HG03558 (cell line): ENCODE measurements at regions not wholly inside any gene's neighbourhood (a gene's known extent, or its start where the extent isn't known, plus 50 kb on each side); places are given as distances from the start of the nearest gene placed in this dataset.
A peak's percentile ranks its signal among the peaks of the same experiment; 100 is the strongest.
"Not testable (repeated sequence)": the region's sequence is repeated elsewhere in the genome, so short reads cannot be mapped to it uniquely, and the experiment has no call there.

Experiments used
- ATAC-seq: cut with Tn5 transposase; IDR thresholded peaks from one replicate; pipeline ENCODE4 v1.9.1; 2021; ENCODE audit warnings: moderate number of reproducible peaks; ENCODE audit not compliant: unreplicated experiment; ENCODE audit errors: extremely low read depth

DNA sequence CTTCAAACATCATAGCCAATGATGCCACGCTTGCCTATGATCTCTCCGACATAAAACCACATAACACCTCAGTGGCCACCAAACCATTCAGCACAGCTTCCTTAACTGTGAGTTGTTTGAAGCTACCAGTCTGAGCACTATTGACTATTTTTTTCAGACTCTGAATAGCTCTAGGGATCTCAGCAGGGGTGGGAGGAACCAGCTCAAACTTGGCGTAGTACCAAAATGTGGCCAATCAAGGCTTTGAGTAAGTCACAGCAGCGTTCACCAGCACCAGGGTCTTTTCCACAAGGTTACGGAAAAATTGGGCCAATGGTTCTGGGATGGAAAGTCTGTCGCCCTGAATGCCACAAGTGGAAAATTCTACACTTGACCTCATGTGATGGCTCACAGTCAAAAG, 70.6 kb downstream of the SMPDL3A start:
- ATAC-seq: no peak

DNA sequence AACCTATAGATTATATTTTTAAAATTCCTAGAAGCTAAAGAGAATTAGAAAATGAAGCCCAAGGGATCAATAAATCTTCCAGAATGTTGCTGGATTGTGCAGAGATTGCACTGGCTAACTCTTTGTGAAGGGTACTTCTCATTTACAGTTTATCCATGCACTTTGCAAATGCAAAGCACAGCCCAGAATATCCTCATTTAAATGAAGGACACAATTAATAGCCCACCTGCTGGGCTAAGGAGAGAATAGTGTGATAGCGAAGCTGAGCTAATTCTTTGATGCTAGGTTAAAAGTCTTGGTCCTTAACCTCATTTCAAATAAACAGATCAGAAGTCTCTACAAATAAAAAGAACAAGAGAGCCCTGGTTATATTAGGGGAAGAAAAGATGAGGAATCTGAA, 72.5 kb downstream of the SMPDL3A start:
- no peak for ATAC-seq

DNA sequence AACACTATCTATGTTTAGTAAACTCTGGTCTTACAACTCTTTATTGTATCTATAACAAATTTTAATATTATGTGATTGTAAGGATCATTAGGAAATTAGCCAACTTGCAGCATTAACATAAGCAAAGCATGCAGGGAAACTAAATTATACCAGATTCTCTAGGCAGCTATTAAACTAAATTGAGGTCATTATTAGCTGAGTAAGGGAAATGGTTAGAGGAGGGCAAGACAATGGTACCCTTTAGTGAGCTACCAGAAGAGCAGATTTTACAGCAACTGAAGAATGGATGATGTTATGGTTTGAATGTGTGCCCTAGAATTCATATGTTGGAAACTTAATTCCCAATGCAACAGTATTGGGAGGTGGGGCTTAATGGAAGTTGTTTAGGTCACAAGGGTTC, 79.1 kb downstream of the SMPDL3A start:
- ATAC-seq: no peak

DNA sequence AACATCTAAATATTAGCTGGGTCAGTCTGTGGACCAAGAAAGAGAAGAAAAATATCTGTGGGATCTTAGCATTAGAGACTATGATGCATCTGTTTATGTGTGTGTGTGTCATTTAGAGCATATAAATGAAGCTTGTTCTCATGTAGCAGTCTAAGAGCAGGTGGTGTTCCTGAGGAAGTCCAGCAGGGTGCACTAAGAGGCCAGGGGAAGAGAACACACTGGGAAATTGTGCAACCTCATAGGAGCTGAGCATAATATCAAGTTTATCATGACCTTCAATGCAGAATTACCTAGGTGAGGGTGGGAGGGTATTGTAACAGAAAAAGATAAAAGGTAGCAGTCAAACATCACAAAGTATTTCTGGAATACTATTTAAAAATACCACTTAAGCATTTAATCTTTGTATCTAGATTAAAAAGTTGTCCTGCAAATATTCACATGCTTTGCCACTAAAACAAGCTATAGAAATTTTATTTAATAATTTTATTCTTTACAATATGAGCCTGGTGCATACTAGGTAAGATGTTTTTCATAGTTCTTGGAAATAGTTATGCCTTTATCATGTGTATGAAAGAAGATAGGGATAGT, 80.5 kb downstream of the SMPDL3A start:
- peak; percentile 71 for ATAC-seq

DNA sequence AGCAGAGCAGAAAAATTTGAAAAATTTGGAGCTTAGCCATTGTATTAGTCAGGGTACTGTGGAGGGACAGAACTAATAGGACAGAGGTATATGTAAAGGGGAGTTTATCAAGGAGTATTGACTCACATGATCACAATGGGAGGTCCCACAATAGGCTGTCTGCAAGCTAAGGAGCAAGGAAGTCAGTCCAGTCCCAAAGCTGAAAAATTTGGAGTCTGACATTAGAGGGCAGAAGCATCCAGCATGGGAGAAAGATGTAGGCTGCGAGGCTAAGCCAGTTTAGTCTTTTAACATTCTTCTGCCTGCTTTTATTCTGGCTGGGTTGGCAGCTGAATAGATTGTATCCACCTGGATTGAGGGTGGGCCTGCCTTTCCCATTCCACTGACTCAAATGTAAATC, 82.0 kb downstream of the SMPDL3A start:
- ATAC-seq: no peak

DNA sequence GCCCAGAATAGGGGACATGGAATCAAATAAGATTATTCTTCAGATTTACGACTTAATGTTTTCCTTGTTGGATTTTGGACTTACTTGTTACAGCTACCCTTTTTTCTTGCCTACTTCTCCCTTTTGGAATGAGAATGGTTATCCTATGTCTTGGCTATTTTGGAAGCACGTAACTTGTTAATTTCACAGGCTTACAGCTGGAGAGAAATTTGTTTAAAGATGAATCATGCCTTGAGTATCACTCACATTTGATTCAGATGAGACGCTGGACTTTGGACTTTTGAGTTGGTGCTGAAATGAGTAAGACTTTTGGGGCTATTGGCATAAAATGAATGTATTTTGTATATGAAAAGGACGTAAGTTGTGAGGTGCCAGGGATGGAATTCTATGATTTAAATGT, 83.3 kb downstream of the SMPDL3A start:
- no peak for ATAC-seq

DNA sequence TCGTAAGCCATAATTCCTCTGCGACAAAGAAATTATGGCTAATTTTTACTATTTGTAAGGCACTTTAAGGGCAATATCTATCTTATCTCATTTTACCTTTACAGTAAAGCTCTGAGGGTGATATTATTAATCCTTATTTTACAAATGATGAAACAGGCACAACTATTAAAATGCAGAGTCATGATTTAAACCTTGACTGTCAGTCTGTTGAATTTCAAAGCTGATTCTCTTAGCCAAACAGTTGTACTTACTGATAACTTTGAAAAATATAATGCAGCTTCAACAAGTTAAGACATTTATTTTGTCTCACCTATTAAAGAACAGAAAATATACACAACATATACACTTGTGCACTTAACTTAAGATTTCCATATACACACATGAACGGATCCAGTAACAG, 88.2 kb downstream of the SMPDL3A start:
- no peak for ATAC-seq

GRCh38 chr6:122878796-122879195, 89.7 kb downstream of the SMPDL3A start:
- ATAC-seq: no peak

GRCh38 chr6:122886481-122886880, 97.4 kb downstream of the SMPDL3A start:
- ATAC-seq: no peak

DNA sequence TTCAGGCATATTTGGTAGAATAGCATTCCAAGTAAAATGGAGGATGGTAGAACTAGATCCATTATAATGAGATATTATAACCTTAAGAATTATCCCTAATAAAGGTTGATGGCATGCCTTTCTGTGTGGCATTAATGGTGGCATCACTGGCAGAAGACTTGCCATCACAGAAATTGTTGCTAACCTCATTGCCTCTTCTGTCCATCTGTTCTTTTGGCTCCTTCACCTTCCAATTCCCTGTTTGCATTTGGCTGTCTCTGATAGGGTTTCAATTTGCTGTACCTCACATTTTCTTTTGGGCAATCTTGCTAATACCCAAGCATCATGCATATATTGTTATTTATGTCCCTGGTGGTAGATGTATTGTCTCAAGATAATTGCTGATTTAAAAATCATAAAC, 98.9 kb downstream of the SMPDL3A start:
- no peak for ATAC-seq

DNA sequence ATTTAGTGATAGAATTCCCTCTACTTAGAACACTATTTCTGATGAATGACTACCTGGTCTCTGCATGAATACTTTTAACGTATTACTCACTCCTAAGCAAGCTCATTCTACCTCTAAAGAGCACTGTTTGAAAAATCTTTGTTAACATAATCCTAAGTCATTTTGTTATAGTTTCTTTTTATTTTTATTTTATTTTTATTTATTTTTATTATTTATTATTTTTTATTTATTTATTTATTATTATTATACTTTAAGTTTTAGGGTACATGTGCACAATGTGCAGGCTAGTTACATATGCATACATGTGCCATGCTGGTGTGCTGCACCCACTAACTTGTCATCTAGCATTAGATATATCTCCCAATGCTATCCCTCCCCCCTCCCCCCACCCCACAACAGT, 99.6 kb downstream of the SMPDL3A start:
- not testable (repeated sequence) for ATAC-seq

DNA sequence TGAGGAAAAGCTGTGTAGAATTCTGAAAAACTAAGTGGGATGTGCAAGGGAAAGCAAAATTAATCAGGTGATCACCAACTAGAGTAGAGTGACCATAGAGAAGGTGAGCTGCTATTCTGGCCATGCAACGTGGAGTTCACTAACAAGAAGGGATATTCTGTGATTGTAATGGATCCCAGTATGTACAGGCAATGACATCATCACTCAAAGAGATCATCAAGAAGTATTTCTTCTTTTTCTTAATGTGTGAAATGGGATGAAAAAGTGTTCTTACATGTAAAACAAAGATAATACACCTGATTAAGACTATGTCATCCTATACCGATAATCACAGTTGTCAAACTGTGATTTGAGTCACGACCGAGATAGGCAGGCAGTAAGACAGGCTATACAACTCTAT, 101.2 kb downstream of the SMPDL3A start:
- ATAC-seq: no peak

- ATAC-seq: no peak
These were observed 101.2 kb upstream of the CLVS2 start for GRCh38 chr6:122894791-122895190.

DNA sequence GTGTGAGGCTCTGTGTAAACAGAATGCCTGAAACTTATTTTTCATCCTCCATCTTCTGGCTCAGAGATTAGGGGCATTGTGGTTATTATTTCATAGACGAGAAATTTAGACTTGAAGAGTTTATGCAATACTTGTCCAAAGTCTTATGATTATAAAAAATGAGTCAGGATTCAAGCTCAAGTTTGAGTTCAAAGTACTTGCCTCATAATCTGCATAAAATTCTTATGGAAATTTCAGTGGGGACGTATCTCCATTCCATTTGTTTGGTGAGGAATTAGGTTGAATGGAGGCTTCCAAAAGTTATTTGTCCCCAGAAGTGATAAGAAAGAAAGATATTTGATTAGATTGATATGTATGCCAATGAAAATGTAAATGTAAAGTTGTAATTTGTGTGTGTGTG, 93.7 kb upstream of the CLVS2 start:
- no peak for ATAC-seq

DNA sequence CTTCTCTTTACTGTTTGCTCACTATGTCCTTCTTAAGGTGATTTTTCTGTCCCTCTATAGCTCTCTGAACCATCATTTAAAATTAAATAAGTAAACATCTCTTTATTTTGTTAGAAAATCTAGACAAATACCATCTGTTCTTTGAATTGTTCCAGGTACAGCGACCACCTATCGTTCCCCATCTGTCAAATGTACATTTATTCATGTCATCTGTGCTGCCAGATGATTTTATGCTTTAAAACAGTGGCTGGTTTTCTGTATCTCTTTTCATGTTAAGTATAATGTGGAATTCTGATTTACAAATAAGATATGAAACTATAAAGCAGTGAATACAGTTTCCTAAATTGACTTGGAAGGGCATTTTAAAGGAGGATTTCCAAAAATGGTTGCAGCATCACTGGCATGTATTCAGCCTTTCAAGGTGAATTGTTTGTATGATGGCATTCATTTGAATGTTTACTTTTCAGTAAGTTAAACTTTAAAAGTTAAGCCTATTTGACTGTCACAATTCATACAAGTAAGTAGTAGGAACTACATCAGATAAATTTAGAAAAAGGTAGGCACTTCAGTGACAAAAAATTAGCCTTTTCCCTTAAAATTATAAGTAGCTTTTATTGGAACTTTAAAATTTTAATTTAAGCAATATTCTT, 92.6 kb upstream of the CLVS2 start:
- ATAC-seq: no peak

DNA sequence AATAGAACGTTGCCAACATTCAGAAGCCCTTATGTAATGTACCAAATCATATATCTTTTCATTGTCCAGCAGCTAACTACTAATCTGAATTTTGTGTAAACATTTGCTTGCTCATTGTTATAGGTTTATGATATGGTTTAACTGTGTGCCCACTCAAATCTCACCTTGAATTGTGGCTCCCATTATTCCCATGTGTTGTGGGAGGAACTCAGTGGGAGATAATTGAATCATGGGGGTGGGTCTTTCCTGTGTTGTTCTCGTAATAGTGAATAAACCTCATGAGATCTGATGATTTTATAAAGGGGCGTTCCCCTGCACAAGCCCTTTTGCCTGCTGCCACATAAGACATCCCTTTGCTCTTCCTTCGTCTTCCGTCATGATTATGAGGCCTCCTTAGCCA, 91.9 kb upstream of the CLVS2 start:
- no peak for ATAC-seq

DNA sequence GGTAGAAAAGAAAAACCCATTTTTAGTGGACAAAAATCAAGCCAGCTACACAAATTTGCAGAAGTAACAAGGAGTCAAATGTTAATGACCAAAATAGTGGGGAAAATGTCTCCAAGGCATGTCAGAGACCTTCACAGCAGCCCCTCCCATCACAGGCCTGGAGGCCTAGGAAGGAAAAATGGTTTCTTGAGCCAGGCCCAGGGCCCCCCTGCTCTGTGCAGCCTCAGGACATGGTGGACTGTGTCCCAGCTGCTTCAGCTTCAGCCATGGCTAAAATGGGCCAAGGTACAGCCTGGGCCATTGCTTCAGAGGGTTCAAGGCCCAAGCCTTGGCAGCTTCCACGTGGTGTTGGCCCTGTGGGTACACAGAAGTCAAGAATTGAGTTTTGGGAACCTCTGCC, 82.5 kb upstream of the CLVS2 start:
- no peak for ATAC-seq

- no peak for ATAC-seq
These were observed 77.3 kb upstream of the CLVS2 start for GRCh38 chr6:122918714-122919113.

- peak; percentile 63 for ATAC-seq
These were observed 65.5 kb upstream of the CLVS2 start for GRCh38 chr6:122930252-122931180.

GRCh38 chr6:122931916-122932315, 64.1 kb upstream of the CLVS2 start:
- ATAC-seq: no peak

- not testable (repeated sequence) for ATAC-seq
These were observed 51.1 kb upstream of the CLVS2 start for GRCh38 chr6:122944936-122945335.
